Epithelial cell of prostate (primary cell): ENCODE measurements at regions not wholly inside any gene's neighbourhood (a gene's known extent, or its start where the extent isn't known, plus 50 kb on each side); places are given as distances from the start of the nearest gene placed in this dataset.
"Not testable (repeated sequence)": the region's sequence is repeated elsewhere in the genome, so short reads cannot be mapped to it uniquely, and the experiment has no call there.

ENCODE experiments used
- DNase-seq: peaks from one replicate; pipeline ENCODE4 v3.0.0-alpha.2; 2011; ENCODE audit warnings: low read depth, low spot score
- H3K27ac ChIP-seq: fragments of 450-650 bp; 2 replicates; pipeline ENCODE4 v1.5.1; 2017; ENCODE audit warnings: mild to moderate bottlenecking

- DNase-seq = no peak
- H3K27ac ChIP-seq = no peak overlapping the region
Observed at GRCh38 chr18:44541781-44542180, 138.9 kb upstream of the SETBP1 start.

DNA sequence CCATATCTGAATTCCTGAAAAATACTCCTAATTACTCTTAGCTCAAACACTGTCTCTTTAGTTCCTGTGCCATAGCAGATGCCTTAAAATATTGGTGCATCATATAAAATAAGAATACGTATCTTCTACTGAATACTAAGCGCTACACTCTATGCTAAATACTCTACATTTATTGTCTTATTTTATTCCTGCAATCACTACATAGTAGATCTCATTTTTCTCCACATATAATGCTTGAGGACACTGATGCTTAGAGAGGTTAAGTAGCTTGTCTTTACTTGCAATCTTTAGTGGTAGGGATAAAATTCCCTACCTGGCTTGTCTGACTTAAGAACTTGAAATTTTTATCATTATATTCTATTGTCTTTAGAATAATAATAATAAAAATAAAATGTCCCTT lies 137.3 kb upstream of the SETBP1 start:
- no peak for DNase-seq
- H3K27ac ChIP-seq = no peak overlapping the region

GRCh38 chr18:44545359-44545985 lies 135.2 kb upstream of the SETBP1 start:
- H3K27ac ChIP-seq = no peak overlapping the region
- no peak for DNase-seq

DNA sequence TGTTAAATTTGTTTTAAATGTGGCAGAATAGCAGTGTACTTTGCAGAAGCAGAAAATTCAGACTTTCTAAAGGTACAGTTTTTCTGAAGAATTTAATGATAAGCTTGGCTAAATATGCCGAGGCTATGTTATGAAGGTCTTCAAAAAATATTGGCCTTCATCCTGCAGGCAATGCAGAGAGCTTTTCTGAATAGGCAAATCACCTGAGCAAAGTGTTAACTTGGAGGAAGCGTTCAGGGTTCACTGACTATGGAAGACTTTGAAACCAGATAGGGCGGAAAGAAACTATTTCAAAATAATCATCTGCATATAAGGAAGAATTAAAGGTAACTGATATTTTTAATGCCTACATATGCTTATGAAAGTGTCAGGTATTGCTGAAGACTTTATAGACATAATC lies 133.7 kb upstream of the SETBP1 start:
- no peak for DNase-seq
- H3K27ac ChIP-seq = no peak overlapping the region

- no peak for DNase-seq
- no peak overlapping the region for H3K27ac ChIP-seq
Observed at GRCh38 chr18:44548291-44549221, 132.1 kb upstream of the SETBP1 start.

DNA sequence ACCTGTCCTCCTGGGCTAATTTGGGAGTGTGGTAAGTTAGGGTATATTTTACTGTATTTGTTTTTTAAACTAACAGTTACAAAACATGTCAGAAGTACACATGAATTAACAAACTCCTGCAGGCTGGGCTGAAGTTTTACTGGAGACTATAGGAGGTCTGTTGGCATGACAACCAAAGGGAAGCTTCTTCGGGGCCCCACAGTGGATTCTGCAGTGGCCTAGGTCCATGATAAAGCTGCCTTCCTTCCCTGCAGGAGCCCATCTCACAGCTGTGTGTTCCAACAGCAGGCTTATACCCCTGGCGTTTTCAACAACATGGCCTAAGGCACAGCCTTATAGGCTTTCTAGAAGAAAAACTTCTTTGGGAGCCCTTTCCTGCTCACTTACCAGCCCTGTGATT lies 128.0 kb upstream of the SETBP1 start:
- H3K27ac ChIP-seq = no peak overlapping the region
- DNase-seq = no peak

DNA sequence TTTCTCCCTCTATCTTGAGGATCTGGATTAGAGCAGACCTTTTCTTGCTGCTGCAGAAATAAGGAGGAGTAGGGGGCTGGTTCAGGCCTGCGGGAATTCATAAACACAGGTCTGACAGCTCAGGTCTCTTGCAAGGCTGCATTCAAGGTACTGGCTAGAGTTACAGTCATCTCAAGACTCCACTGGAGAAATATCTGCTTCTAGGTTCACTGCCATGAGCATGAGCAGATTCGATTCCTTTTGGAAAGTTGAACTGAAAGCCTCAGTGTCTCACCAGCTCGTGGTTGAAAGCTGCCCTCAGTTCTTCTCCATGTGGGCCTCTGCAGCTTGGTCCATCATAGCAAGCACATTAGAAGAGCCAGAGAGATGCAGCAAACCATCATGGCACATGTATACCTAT lies 124.4 kb upstream of the SETBP1 start:
- DNase-seq = no peak

DNA sequence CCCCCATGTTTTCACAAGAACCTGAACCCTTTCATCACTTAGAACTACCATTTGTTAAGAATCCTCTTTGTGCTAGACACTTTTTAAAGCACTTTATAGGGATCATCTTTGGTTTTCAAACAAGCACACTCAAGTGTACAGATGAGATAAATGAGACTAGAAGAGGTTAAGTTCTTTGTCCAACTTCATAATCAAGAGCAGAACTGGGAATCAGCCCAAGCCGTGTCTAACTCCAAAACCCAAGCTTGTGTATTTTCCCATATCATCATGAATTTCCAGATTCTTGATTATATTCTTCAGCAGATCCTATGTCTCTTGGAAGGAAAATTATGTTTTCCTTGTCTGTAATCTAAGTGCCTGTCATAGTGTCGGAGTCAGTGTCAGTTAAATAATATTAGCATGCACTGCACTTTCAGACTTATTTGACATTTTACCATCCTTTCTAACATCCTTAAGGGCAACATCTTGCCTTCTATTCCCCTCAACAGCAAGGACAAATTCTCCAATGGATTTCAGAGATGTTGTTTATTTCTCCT lies 123.0 kb upstream of the SETBP1 start:
- no peak overlapping the region for H3K27ac ChIP-seq
- DNase-seq = no peak

More for the DNA sequence above, 124.4 kb upstream of the SETBP1 start:
- no peak overlapping the region for H3K27ac ChIP-seq

- no peak for DNase-seq
Observed at GRCh38 chr18:44558767-44559166, 121.9 kb upstream of the SETBP1 start.

GRCh38 chr18:44562986-44563385 lies 117.7 kb upstream of the SETBP1 start:
- H3K27ac ChIP-seq = no peak overlapping the region
- DNase-seq = no peak

More at GRCh38 chr18:44558767-44559166, 121.9 kb upstream of the SETBP1 start:
- H3K27ac ChIP-seq = no peak overlapping the region

GRCh38 chr18:44564922-44565321 lies 115.8 kb upstream of the SETBP1 start:
- H3K27ac ChIP-seq = peak overlapping the region; percentile 2
- DNase-seq = no peak

DNA sequence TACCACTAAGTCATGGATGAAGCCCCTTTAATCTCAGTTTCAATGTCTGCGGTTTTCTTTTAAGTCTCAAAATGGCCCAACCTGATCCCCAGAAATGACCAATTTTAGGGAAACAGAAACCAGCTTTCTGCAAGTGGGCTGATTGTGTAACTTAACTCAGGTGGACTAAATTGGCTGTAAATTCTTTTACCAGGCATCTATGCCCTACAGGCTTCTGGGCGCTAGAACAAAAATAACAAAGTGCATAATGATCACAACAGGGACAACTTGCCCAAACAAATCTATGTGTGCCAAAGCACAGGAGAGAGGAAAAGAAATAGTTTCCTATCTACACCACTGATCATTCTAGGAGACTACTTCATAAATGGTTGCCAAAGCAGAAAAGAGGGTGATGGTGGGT lies 112.3 kb upstream of the SETBP1 start:
- DNase-seq = no peak
- H3K27ac ChIP-seq = no peak overlapping the region

GRCh38 chr18:44568986-44569385 lies 111.7 kb upstream of the SETBP1 start:
- no peak for DNase-seq

GRCh38 chr18:44569391-44570055 lies 111.2 kb upstream of the SETBP1 start:
- DNase-seq = no peak
- no peak overlapping the region for H3K27ac ChIP-seq

More at GRCh38 chr18:44568986-44569385, 111.7 kb upstream of the SETBP1 start:
- H3K27ac ChIP-seq = no peak overlapping the region

DNA sequence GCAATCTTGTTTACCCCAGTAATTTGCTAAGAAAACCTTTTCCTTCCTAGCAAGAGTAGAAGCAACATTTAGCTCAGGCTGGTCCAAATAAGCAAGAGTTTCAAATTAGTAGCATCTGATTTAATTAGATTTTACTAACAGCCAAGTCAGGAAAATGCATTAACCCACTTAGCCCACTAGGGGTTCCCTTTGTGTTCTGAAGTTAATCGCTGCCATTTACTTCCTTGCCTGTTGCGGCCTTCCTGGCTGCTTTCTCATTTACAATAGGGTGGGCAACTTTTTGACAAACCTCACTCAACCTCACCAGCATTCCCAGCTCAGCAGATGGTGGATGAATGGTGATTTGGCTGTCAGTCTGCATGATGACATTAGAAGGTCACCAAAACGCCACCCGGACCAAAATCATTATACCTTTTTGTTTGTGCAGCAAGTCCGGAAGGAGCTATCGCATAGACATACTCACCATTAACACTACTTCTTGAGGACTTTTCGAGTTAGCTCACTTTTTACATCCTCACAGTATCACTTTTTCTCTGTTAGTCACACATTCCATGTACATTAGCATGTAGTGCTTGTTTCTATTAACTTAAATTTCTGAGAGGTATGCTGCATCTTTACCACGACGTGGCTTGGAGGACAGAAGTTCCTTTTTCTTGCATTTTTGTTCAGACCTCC lies 101.5 kb upstream of the SETBP1 start:
- no peak overlapping the region for H3K27ac ChIP-seq
- no peak for DNase-seq

DNA sequence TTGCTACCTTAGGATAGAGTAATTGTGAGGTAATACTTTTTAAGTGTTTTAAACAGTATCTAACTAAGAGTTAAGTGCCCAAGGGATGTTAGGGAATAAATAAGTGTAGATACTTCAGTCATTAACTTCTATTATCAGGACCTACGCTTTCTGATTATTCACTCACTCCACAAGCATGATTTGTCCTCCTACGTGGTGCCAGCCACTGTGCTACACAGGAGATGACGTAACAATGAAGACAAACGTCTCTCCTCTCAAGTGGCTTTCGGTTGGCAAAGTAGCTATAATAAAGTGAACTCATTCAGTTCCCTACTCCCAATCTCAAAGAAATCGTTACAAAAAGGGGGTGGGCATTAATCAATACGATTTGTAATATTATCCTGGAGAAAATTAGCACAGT lies 100.9 kb upstream of the SETBP1 start:
- H3K27ac ChIP-seq = no peak overlapping the region
- DNase-seq = no peak

- no peak overlapping the region for H3K27ac ChIP-seq
- DNase-seq = no peak
Observed at GRCh38 chr18:44580159-44580558, 100.5 kb upstream of the SETBP1 start.

- not testable (repeated sequence) for H3K27ac ChIP-seq, DNase-seq
Observed at GRCh38 chr18:44580782-44581181, 99.9 kb upstream of the SETBP1 start.

DNA sequence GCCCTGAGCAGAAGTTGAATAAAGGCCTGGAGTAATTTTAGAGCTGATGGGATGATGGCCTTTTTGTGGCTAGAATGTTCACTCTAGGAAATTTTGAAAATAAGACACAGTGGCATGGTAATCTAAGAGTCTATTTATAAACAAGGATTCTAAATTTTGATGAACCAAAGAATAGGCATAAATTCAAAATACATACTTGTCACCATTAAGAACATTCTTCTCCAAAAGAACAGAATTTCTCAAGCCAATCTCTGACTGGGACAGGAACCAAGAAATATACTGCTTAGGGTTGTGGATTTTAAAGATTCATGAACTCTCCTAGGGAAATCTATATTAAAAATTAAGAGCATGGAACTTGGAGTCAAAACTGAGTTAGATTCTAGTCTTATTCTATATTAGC lies 98.2 kb upstream of the SETBP1 start:
- DNase-seq = no peak
- H3K27ac ChIP-seq = no peak overlapping the region

DNA sequence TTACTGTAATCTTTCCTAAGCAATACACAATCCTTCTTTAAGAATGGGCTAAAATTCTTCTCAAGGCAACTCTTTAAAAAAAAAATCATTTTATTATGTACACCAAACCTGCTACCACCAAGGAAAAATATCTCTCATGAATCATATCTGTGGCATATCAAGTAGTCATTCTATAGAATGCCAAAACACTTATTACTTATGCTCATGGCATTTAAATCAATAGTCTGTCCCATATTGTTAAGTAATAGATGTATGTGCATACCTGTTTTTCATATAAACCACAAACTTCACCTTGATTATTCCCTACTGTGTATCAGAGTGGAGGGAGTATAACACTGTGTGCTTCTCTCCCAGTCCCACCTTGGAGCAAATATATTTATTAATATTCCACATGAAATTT lies 95.8 kb upstream of the SETBP1 start:
- H3K27ac ChIP-seq = no peak overlapping the region
- DNase-seq = no peak
